GM12878 (cell line): ENCODE measurements at regions not wholly inside any gene's neighbourhood (a gene's known extent, or its start where the extent isn't known, plus 50 kb on each side); places are given as distances from the start of the nearest gene placed in this dataset.

Experiments used
- ATAC-seq: fragments of 200-7000 bp; cut with Tn5 transposase; 3 replicates; pipeline ENCODE4 v1.9.1; 2020; ENCODE audit warnings: mild to moderate bottlenecking, moderate library complexity
- BruUV-seq: library from RNA; stranded (reverse); fragments of 400-500 nt; replicated peaks from 2 replicates; lab custom pipeline; 2021; lab: Mats Ljungman, UMichigan
- CTCF ChIA-PET: fragments of 300-600 bp; sonication (Branson Sonifier 250); formaldehyde crosslinking; extraction: SDS; loops from one replicate; lab custom pipeline; 2021; ENCODE audit warnings: inconsistent platforms; lab: Yijun Ruan, JAX
- POLR2A ChIA-PET: fragments of 350-600 bp; formaldehyde crosslinking; extraction: SDS; loops from one replicate; lab custom pipeline; 2021; ENCODE audit warnings: inconsistent platforms; lab: Charles Lee
- RAD21 ChIA-PET: fragments of 300-600 bp; sonication (Branson Sonifier 250); formaldehyde crosslinking; loops from one replicate; lab custom pipeline; 2023; ENCODE audit warnings: antibody characterized with exemption; ENCODE audit not compliant: unreplicated experiment; lab: Charles Lee
- SMC1A ChIA-PET: fragments of 300-600 bp; sonication (Branson Sonifier 250); formaldehyde crosslinking; loops from one replicate; lab custom pipeline; 2023; ENCODE audit not compliant: unreplicated experiment, uncharacterized antibody; lab: Charles Lee
- DNase-seq: peaks from one replicate; pipeline ENCODE4 v3.0.0-alpha.2; 2011; ENCODE audit warnings: low read depth, low spot score
- FAIRE-seq: peaks from 3 replicates; lab custom pipeline; 2011; peaks lifted over from hg19 to GRCh38; lab: Jason Lieb, UNC
- H2AFZ ChIP-seq: 2 replicates; pipeline ENCODE4 v1.6.0; 2011; ENCODE audit warnings: low read depth, low read length, control low read depth; ENCODE audit not compliant: control insufficient read depth
- H3K27ac ChIP-seq: 2 replicates; pipeline ENCODE4 v1.5.1; 2011; ENCODE audit warnings: control low read depth; ENCODE audit not compliant: control insufficient read depth, insufficient read depth
- H3K27me3 ChIP-seq, 2 experiments: replicated peaks in 1 of 2; 2 replicates each; pipeline versions ENCODE4 v1.6.0 to v1.6.1; 2011; ENCODE audit warnings: low read length in 1 of 2; ENCODE audit not compliant: control insufficient read depth in 2 of 2, insufficient read depth in 2 of 2
- H3K36me3 ChIP-seq, 2 experiments: 2 replicates each; pipeline ENCODE4 v1.5.1; 2011; ENCODE audit warnings: low read length in 1 of 2; ENCODE audit not compliant: control insufficient read depth in 2 of 2, insufficient read depth in 2 of 2
- H3K4me1 ChIP-seq: 2 replicates; pipeline ENCODE4 v1.6.1; 2011; ENCODE audit warnings: mild to moderate bottlenecking, low read length, moderate library complexity, mixed read lengths; ENCODE audit not compliant: control insufficient read depth, insufficient read depth
- H3K4me2 ChIP-seq: 2 replicates; pipeline ENCODE4 v1.6.0; 2011; ENCODE audit warnings: control low read depth; ENCODE audit not compliant: control insufficient read depth, insufficient read depth
- H3K4me3 ChIP-seq: fragments of 200-600 bp; sonication (generic); 2 replicates; pipeline ENCODE4 v1.5.1; 2016
- H3K79me2 ChIP-seq: 2 replicates; pipeline ENCODE4 v1.6.0; 2011; ENCODE audit warnings: low read length; ENCODE audit not compliant: control insufficient read depth, insufficient read depth
- H3K9ac ChIP-seq: 2 replicates; pipeline ENCODE4 v1.8.0; 2011; ENCODE audit warnings: low read length, control low read depth, mixed read lengths; ENCODE audit not compliant: control insufficient read depth, insufficient read depth
- H3K9me3 ChIP-seq: replicated peaks from 3 replicates; pipeline ENCODE4 v1.5.1; 2011; ENCODE audit warnings: mild to moderate bottlenecking, low read length; ENCODE audit not compliant: control insufficient read depth, insufficient read depth
- H4K20me1 ChIP-seq: 2 replicates; pipeline ENCODE4 v1.6.0; 2011; ENCODE audit not compliant: control insufficient read depth, insufficient read depth
- ASH2L ChIP-seq: fragments of 300-600, 200-600 bp; sonication (generic); IDR thresholded peaks from 2 replicates; pipeline ENCODE4 v1.6.1; 2017; ENCODE audit warnings: low read depth, mild to moderate bottlenecking, borderline replicate concordance
- CBFB ChIP-seq: IDR thresholded peaks from 2 replicates; pipeline ENCODE4 v1.6.1; 2016; ENCODE audit warnings: antibody characterized with exemption, low read depth
- CREM ChIP-seq: IDR thresholded peaks from 2 replicates; pipeline ENCODE4 v1.6.1; 2014; ENCODE audit warnings: antibody characterized with exemption, low read depth
- EED ChIP-seq: sonication (generic); IDR thresholded peaks from 2 replicates; pipeline ENCODE4 v1.6.1; 2016; ENCODE audit warnings: antibody characterized with exemption, low read depth
- JUND ChIP-seq: IDR thresholded peaks from 2 replicates; pipeline ENCODE4 v1.6.1; 2012; ENCODE audit warnings: low read depth, mild to moderate bottlenecking, low read length, improper control_type of control experiment, moderate library complexity
- MEF2B ChIP-seq: fragments of 450-650 bp; IDR thresholded peaks from 2 replicates; pipeline ENCODE4 v1.6.1; 2018; ENCODE audit warnings: mild to moderate bottlenecking, moderate library complexity; ENCODE audit not compliant: partially characterized antibody, poor library complexity, severe bottlenecking
- NFIC ChIP-seq: IDR thresholded peaks from 2 replicates; pipeline ENCODE4 v1.6.1; 2012; ENCODE audit warnings: low read depth, mild to moderate bottlenecking, inconsistent platforms, low read length, moderate library complexity
- PAX8 ChIP-seq: fragments of 450-650 bp; IDR thresholded peaks from 2 replicates; pipeline ENCODE4 v1.6.1; 2017; ENCODE audit warnings: mild to moderate bottlenecking, moderate library complexity
- PBX3 ChIP-seq: IDR thresholded peaks from 2 replicates; pipeline ENCODE4 v1.6.1; 2011; ENCODE audit warnings: mild to moderate bottlenecking, low read depth, low read length, moderate library complexity; ENCODE audit not compliant: insufficient replicate concordance
- POLR2AphosphoS5 ChIP-seq: IDR thresholded peaks from 2 replicates; pipeline ENCODE4 v1.6.1; 2011; ENCODE audit warnings: mild to moderate bottlenecking, low read length, inconsistent platforms
- RCOR1 ChIP-seq: conservative IDR thresholded peaks from 2 replicates; pipeline ENCODE4 v1.6.1; 2012; ENCODE audit warnings: low read depth, low read length, improper control_type of control experiment
- YBX1 ChIP-seq: fragments of 450-650 bp; IDR thresholded peaks from 2 replicates; pipeline ENCODE4 v1.6.1; 2016; ENCODE audit warnings: antibody characterized with exemption
- ZBTB40 ChIP-seq: fragments of 450-650 bp; IDR thresholded peaks from 2 replicates; pipeline ENCODE4 v1.6.1; 2016; ENCODE audit warnings: mild to moderate bottlenecking, moderate library complexity, borderline replicate concordance
- WGBS: methylation state at CpG from one replicate; pipeline ENCODE4 v1.1.6; 2016; ENCODE audit warnings: low lambda C conversion rate; ENCODE audit not compliant: insufficient replicate concordance, insufficient coverage; ENCODE audit errors: missing lambda C conversion rate; 5-methylcytosine and 5-hydroxymethylcytosine counted together
- in situ Hi-C: fragments of 300-500 bp; cut with MboI; formaldehyde crosslinking; loops from 9 replicates; pipeline ENCODE4 v1.14.3; 2018; ENCODE audit warnings: mixed read lengths
- intact Hi-C: fragments of 100-400 bp; cut with micrococcal nuclease; formaldehyde crosslinking; loops from one replicate; pipeline ENCODE4 v1.14.2; 2022; ENCODE audit not compliant: unreplicated experiment

- Histone ChIP-seq H3K4me3 (no peak overlapping the region), H3K9me3 (no peaks in the 10 kb centered on the region), H3K4me2 (no peak overlapping the region), H3K79me2 (no peaks in the 10 kb centered on the region), H3K36me3 (no peaks in the 10 kb centered on the region), H3K9ac (no peak overlapping the region), H3K4me1 (no peaks in the 10 kb centered on the region), H3K27ac (no peak overlapping the region), H3K27me3 (no peaks in the 10 kb centered on the region), H2AFZ (no peak overlapping the region), H4K20me1 (no peaks in the 10 kb centered on the region)
- POLR2A ChIA-PET = interaction anchor here (0.5 kb wide), 1 partner anchor 141 kb away, joined by 7 read pairs; no protein-coding TSS in a partner anchor
- DNase-seq (no peak), ATAC-seq (no peak), FAIRE-seq (no peak)
- no TSS peak for BruUV-seq
- TF ChIP-seq JUND = no peak
- TF ChIP-seq ZBTB40 = no peak
- no peak for TF ChIP-seq PAX8
- no peak for TF ChIP-seq YBX1
- TF ChIP-seq ASH2L = no peak
- TF ChIP-seq EED = no peak
- no peak for TF ChIP-seq CBFB
- no peak for TF ChIP-seq CREM
- TF ChIP-seq PBX3 = no peak
- no peak for TF ChIP-seq MEF2B
- TF ChIP-seq NFIC = no peak
- TF ChIP-seq POLR2AphosphoS5 = no peak
- TF ChIP-seq RCOR1 = no peak
- CTCF ChIA-PET = interaction anchor here (0.7 to 0.9 kb wide), 3 partner anchors 24 to 53 kb away, joined by 3 read pairs; no protein-coding TSS in a partner anchor
- intact Hi-C loops (no loop called here), in situ Hi-C loops (no loop called here)
- SMC1A ChIA-PET = interaction anchor here (0.8 to 1.0 kb wide), 3 partner anchors 9 to 22 kb away, joined by 3 to 6 read pairs (median 3); no protein-coding TSS in a partner anchor
- RAD21 ChIA-PET = no interaction called here
- WGBS = 32% methylated on average over 4 of the region's 4 CpGs
Measured at GRCh38 chr3:90145094-90145860, 1037.9 kb downstream of the EPHA3 start.
